ENCODE measurements at regions not wholly inside any gene's neighbourhood (a gene's known extent, or its start where the extent isn't known, plus 50 kb on each side); places are given as distances from the start of the nearest gene placed in this dataset.
"Not testable (repeated sequence)": the region's sequence is repeated elsewhere in the genome, so short reads cannot be mapped to it uniquely, and the experiment has no call there.

GRCh38 chr1:149364188-149364981 lies 110.5 kb upstream of the NBPF19 start:
- CTCF ChIA-PET; DNase-seq; H3K4me2 ChIP-seq (ENCODE audit: low read length); BruUV-seq (replicated peaks); H3K27me3 ChIP-seq (ENCODE audit: low read length); H3F3A ChIP-seq (ENCODE audit: low read length, unreplicated experiment); H3K27ac ChIP-seq (ENCODE audit: low read length); H3K9me3 ChIP-seq (ENCODE audit: low read length); H3K9me2 ChIP-seq (replicated peaks; ENCODE audit: low read length); H4K20me1 ChIP-seq (ENCODE audit: low read length); H3K36me3 ChIP-seq (ENCODE audit: low read depth, low read length); H3K4me1 ChIP-seq (ENCODE audit: insufficient read depth, low read length); intact Hi-C loops (cut with micrococcal nuclease); ATAC-seq; H3K79me2 ChIP-seq (ENCODE audit: low read length); POLR2A ChIA-PET (ENCODE audit: unreplicated experiment); H2AFZ ChIP-seq (ENCODE audit: low read length); H3K4me3 ChIP-seq (ENCODE audit: low read length); H3K9ac ChIP-seq (ENCODE audit: low read length): not testable (repeated sequence)

GRCh38 chr1:149366402-149366801 lies 108.4 kb upstream of the NBPF19 start:
- H3K27ac ChIP-seq (ENCODE audit: low read length); H3K27me3 ChIP-seq (ENCODE audit: low read length); H3K9me3 ChIP-seq (ENCODE audit: low read length); H2AFZ ChIP-seq (ENCODE audit: low read length); DNase-seq; intact Hi-C loops (cut with micrococcal nuclease); CTCF ChIA-PET; H3K4me3 ChIP-seq (ENCODE audit: low read length); H3K4me2 ChIP-seq (ENCODE audit: low read length); ATAC-seq; POLR2A ChIA-PET (ENCODE audit: unreplicated experiment); H3K4me1 ChIP-seq (ENCODE audit: insufficient read depth, low read length); BruUV-seq (replicated peaks); H3K9me2 ChIP-seq (replicated peaks; ENCODE audit: low read length); H3K79me2 ChIP-seq (ENCODE audit: low read length); H3K9ac ChIP-seq (ENCODE audit: low read length); H3F3A ChIP-seq (ENCODE audit: low read length, unreplicated experiment); H4K20me1 ChIP-seq (ENCODE audit: low read length); H3K36me3 ChIP-seq (ENCODE audit: low read depth, low read length): not testable (repeated sequence)

- ATAC-seq = peak; percentile 35
- BruUV-seq (replicated peaks); H3K9me3 ChIP-seq (ENCODE audit: low read length); POLR2A ChIA-PET (ENCODE audit: unreplicated experiment); H3K79me2 ChIP-seq (ENCODE audit: low read length); DNase-seq; H2AFZ ChIP-seq (ENCODE audit: low read length); H3K4me3 ChIP-seq (ENCODE audit: low read length); H3K27me3 ChIP-seq (ENCODE audit: low read length); H4K20me1 ChIP-seq (ENCODE audit: low read length); H3K4me1 ChIP-seq (ENCODE audit: insufficient read depth, low read length); H3K27ac ChIP-seq (ENCODE audit: low read length); H3K36me3 ChIP-seq (ENCODE audit: low read depth, low read length); H3K4me2 ChIP-seq (ENCODE audit: low read length); H3F3A ChIP-seq (ENCODE audit: low read length, unreplicated experiment); intact Hi-C loops (cut with micrococcal nuclease); H3K9ac ChIP-seq (ENCODE audit: low read length); H3K9me2 ChIP-seq (replicated peaks; ENCODE audit: low read length); CTCF ChIA-PET: not testable (repeated sequence)
These were observed 107.3 kb upstream of the NBPF19 start for GRCh38 chr1:149367472-149368044.

GRCh38 chr1:149368337-149368736 lies 106.5 kb upstream of the NBPF19 start:
- BruUV-seq (replicated peaks); H2AFZ ChIP-seq (ENCODE audit: low read length); H3K4me3 ChIP-seq (ENCODE audit: low read length); H3K4me2 ChIP-seq (ENCODE audit: low read length); H3K27ac ChIP-seq (ENCODE audit: low read length); CTCF ChIA-PET; H4K20me1 ChIP-seq (ENCODE audit: low read length); H3F3A ChIP-seq (ENCODE audit: low read length, unreplicated experiment); H3K4me1 ChIP-seq (ENCODE audit: insufficient read depth, low read length); H3K9me2 ChIP-seq (replicated peaks; ENCODE audit: low read length); DNase-seq; H3K9me3 ChIP-seq (ENCODE audit: low read length); intact Hi-C loops (cut with micrococcal nuclease); H3K79me2 ChIP-seq (ENCODE audit: low read length); ATAC-seq; H3K27me3 ChIP-seq (ENCODE audit: low read length); H3K36me3 ChIP-seq (ENCODE audit: low read depth, low read length); POLR2A ChIA-PET (ENCODE audit: unreplicated experiment); H3K9ac ChIP-seq (ENCODE audit: low read length): not testable (repeated sequence)

GRCh38 chr1:149369081-149369480 lies 105.8 kb upstream of the NBPF19 start:
- H3K27me3 ChIP-seq (ENCODE audit: low read length); H2AFZ ChIP-seq (ENCODE audit: low read length); H3F3A ChIP-seq (ENCODE audit: low read length, unreplicated experiment); H3K27ac ChIP-seq (ENCODE audit: low read length); BruUV-seq (replicated peaks); H3K4me3 ChIP-seq (ENCODE audit: low read length); intact Hi-C loops (cut with micrococcal nuclease); CTCF ChIA-PET; H3K4me2 ChIP-seq (ENCODE audit: low read length); H3K4me1 ChIP-seq (ENCODE audit: insufficient read depth, low read length); POLR2A ChIA-PET (ENCODE audit: unreplicated experiment); H3K9me2 ChIP-seq (replicated peaks; ENCODE audit: low read length); H3K9ac ChIP-seq (ENCODE audit: low read length); H3K36me3 ChIP-seq (ENCODE audit: low read depth, low read length); H3K9me3 ChIP-seq (ENCODE audit: low read length); DNase-seq; H3K79me2 ChIP-seq (ENCODE audit: low read length); H4K20me1 ChIP-seq (ENCODE audit: low read length): not testable (repeated sequence)
- peak; percentile 70 for ATAC-seq

- H3K27me3 ChIP-seq (ENCODE audit: low read length); H3K9ac ChIP-seq (ENCODE audit: low read length); H3K4me2 ChIP-seq (ENCODE audit: low read length); H3K36me3 ChIP-seq (ENCODE audit: low read depth, low read length); H3K9me3 ChIP-seq (ENCODE audit: low read length); H3K27ac ChIP-seq (ENCODE audit: low read length); H3K4me1 ChIP-seq (ENCODE audit: insufficient read depth, low read length); H3K9me2 ChIP-seq (replicated peaks; ENCODE audit: low read length); BruUV-seq (replicated peaks); H3K4me3 ChIP-seq (ENCODE audit: low read length); H4K20me1 ChIP-seq (ENCODE audit: low read length); POLR2A ChIA-PET (ENCODE audit: unreplicated experiment); H3F3A ChIP-seq (ENCODE audit: low read length, unreplicated experiment); H3K79me2 ChIP-seq (ENCODE audit: low read length); DNase-seq; CTCF ChIA-PET; intact Hi-C loops (cut with micrococcal nuclease); H2AFZ ChIP-seq (ENCODE audit: low read length): not testable (repeated sequence)
- peak; percentile 71 for ATAC-seq
These were observed 102.9 kb upstream of the NBPF19 start for GRCh38 chr1:149371955-149372354.

- H3K9me2 ChIP-seq (replicated peaks; ENCODE audit: low read length); intact Hi-C loops (cut with micrococcal nuclease); H3K79me2 ChIP-seq (ENCODE audit: low read length); BruUV-seq (replicated peaks); H3K36me3 ChIP-seq (ENCODE audit: low read depth, low read length); H3K4me3 ChIP-seq (ENCODE audit: low read length); H3K9ac ChIP-seq (ENCODE audit: low read length); ATAC-seq; H3K4me1 ChIP-seq (ENCODE audit: insufficient read depth, low read length); H3K27me3 ChIP-seq (ENCODE audit: low read length); H3K27ac ChIP-seq (ENCODE audit: low read length); DNase-seq; H4K20me1 ChIP-seq (ENCODE audit: low read length); POLR2A ChIA-PET (ENCODE audit: unreplicated experiment); H3F3A ChIP-seq (ENCODE audit: low read length, unreplicated experiment); H3K9me3 ChIP-seq (ENCODE audit: low read length); CTCF ChIA-PET; H3K4me2 ChIP-seq (ENCODE audit: low read length); H2AFZ ChIP-seq (ENCODE audit: low read length): not testable (repeated sequence)
These were observed 96.4 kb upstream of the NBPF19 start for GRCh38 chr1:149378462-149378861.
